PC-3 (cell line): ENCODE measurements at regions not wholly inside any gene's neighbourhood (a gene's known extent, or its start where the extent isn't known, plus 50 kb on each side); places are given as distances from the start of the nearest gene placed in this dataset.
"Not testable (repeated sequence)": the region's sequence is repeated elsewhere in the genome, so short reads cannot be mapped to it uniquely, and the experiment has no call there.

Experiments used
- CTCF ChIP-seq: fragments of 300-600 bp; sonication (generic); conservative IDR thresholded peaks from 2 replicates; pipeline ENCODE4 v1.5.1; 2017; ENCODE audit warnings: antibody characterized with exemption, low read depth, mild to moderate bottlenecking, low read length
- EZH2 ChIP-seq: fragments of 300-600 bp; sonication (generic); IDR thresholded peaks from one replicate; pipeline ENCODE4 v1.6.1; 2017; ENCODE audit warnings: antibody characterized with exemption, mild to moderate bottlenecking, low read length; ENCODE audit not compliant: unreplicated experiment
- EZH2phosphoT487 ChIP-seq: fragments of 300-600 bp; sonication (generic); IDR thresholded peaks from 2 replicates; pipeline ENCODE4 v1.6.1; 2018; ENCODE audit warnings: mild to moderate bottlenecking, antibody characterized with exemption, low read length, borderline replicate concordance

- TF ChIP-seq EZH2, CTCF, EZH2phosphoT487: not testable (repeated sequence)
Observed at GRCh38 chr21:9027417-9027800, 1494.0 kb upstream of the TPTE start.
